MV-4-11 (cell line): ENCODE measurements at regions not wholly inside any gene's neighbourhood (a gene's known extent, or its start where the extent isn't known, plus 50 kb on each side); places are given as distances from the start of the nearest gene placed in this dataset.

Source experiments
- DNase-seq: peaks from one replicate; lab custom pipeline; 2025; lab: John Stamatoyannopoulos, UW

DNA sequence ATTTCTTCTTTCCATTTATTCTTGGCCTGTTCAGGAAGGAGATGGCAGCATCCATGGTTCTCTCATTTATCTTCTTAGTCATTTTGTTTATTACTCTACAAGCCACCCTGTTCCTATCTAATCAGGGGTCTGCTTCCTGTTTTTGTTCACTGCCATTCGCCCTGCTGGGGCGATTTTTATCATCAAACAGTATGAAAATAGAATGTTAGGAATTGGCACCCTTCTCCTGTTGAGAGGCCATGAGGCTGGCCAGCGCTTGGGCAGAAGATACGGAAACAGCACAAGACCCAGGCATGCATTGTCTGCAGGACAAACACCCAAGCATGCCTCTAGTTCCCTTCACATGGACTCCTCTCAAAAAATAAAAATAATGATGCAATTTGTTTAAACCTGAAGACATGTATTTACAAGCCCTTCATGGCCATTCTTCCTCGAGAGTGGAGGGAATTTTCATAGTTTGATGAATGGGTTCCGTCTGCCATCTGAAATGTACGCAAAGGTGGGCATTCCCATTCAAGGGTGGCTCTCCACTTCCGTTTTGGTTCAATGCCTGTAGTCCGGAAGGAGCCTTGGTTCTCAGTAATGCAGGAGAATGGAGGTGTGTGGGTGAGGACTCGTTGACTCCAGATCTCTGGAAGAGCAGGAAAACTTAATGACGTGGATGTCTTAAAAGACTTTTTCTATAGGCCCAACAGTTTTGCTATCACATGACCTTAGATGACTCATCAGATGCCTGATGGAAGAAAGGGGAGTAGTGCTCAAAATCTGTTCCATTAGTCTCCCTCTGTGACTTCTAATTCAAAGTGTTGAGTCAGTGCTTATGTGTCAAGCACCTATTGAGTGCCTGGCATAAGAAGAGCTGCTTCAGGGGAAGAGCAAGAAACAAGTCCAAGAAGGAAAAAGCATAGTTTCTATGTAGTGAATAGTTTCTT, 252.4 kb upstream of the TBX3 start:
- DNase-seq, result no peak

DNA sequence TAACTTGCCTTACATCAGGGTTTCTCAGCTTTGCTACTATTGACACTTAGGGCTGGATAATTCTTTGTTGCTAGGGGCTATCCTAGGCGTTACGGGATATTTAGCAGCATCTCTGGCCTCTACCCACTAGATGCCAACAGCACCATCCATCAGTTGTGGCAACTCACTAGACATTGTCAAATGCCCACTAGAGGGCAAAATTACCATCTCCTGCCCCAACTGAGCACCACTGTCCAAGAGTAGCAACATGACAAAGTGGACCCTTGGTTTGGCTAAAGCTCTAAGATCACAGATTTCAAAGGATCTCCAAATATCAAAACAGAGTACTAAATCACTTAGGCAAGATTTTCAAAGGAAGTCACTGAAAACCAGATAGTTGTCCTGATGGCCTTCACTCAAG, 251.7 kb upstream of the TBX3 start:
- DNase-seq, result peak; percentile 29

DNA sequence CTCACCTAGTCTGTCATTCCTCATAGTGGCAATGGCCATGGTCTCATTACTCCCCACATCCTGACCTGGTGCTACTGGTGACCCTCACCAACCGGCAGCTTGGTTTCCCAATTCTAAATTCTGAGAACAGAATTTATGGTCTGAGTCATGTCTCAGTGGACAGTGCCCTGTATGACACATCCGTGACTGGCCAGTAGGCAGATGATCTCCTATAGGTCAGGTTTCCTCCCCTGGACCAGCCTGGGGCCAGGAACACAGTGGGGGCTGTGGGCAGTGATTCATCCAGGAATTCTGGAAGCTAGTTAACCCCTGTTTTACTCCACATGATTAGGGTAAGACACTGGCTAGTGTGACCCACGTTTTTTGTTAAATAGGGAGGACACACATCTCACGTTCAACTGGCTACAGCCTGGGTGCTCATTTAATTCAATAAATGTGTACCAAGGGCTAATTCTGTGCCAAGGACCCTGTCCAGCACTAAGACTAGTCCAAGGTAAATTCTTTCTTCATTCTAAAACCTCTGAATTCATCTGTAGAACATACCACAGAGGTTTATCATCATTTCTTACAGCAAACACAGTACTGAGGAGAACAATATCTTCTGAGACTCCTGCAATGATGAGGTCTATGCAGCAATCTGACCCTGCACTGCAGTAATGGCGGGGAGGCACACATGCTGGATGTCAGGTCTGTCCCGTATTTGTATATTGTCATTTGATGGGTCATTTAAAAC, 249.6 kb upstream of the TBX3 start:
- DNase-seq, result peak; percentile 45

DNA sequence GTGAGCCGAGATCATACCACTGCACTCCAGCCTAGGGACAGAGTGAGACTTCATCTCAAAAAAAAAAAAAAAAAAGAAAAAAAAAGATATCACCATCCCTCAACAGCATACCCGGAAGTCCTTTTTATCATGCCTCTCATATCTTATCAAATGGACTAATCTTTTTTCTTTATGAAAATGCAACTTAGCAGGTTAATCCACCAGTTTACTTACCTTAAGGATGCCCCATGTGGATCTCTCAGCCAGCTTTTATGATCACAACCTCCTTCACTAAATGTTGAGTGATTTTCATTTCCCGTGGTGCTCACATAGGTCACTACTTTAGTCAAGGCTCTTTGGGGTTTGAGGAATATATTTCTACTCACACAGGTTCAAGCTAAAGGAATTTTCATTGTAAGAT, 248.8 kb upstream of the TBX3 start:
- no peak for DNase-seq

DNA sequence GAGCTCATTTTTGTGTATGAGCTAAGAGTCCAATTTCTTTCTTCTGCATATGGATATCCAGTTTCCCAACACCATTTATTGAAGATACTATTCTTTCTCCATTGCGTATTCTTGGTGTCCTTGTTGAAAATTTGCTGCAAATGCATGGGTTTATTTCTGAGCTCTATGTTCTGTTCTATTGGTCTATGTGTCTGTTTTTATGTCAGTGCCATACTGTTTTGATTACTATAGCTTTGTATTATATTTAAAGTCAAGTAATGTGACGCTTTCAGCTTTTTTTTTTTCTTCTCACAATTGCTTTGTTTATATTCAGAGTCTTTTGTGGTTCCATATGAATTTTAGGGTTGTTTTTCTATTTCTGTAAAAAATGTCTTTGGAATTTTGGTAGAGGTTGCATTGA, 247.1 kb upstream of the TBX3 start:
- DNase-seq, result no peak

DNA sequence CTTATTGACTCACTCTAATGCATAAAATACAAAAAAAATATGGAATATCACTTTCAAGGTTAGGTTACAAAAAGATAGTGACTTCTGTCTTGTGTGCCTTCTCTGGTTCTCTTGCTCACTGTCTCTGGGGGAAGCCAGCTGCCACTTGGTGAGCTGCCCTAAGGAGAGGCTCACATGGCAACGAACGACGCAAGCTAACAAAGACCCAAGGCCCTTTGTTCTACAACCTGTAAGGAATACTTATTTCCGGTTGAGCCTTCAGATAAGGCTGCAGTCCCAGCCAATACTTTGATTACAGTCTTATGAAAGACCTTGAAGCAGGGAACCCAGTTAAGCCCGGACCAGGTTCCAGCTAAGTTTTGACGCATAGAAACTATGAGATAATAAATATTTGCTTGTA, 242.4 kb upstream of the TBX3 start:
- no peak for DNase-seq

DNA sequence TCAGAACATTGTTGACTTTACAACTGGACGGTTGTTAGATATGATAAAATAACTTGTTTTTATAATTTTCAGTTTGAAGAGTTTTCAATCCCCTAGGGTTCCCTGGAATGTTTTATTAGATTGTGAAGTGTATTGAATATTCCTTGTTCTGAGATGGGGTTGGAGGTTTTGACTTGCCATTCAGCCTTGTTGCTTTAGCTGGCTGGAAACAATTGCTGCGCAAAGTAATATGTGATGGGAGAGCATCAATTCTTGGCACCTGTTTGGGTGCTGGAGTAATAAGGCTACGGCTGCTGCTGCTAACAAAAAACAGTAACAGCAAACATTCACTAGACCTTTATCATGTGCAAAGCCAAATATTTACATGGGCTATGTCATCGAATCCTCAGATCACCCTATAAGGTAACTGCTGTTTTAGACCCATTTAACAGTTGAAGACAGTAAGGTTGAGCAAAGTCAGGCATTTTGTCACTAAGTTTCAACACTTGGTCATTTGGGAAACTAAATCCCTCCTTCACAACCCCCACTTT, 241.0 kb upstream of the TBX3 start:
- no peak for DNase-seq

DNA sequence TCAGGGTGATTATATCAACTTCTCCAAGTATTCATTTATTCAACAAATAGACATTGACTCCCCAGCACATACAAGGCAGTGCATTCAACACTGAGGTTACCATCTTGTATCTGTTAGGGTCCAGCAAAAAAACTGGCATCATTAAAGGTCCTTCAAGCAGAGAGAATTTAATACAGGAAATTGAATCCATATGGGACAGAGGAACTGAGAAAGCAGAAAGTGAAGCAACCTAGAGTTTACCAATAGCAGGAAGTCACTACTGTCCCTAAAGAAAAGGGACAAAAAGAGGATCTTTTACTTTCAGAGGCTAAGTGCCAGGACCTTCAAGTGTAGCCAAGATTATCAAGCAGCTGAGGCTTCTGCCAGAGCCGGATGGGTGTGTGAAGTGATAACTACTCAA, 237.8 kb upstream of the TBX3 start:
- DNase-seq, result peak; percentile 99

DNA sequence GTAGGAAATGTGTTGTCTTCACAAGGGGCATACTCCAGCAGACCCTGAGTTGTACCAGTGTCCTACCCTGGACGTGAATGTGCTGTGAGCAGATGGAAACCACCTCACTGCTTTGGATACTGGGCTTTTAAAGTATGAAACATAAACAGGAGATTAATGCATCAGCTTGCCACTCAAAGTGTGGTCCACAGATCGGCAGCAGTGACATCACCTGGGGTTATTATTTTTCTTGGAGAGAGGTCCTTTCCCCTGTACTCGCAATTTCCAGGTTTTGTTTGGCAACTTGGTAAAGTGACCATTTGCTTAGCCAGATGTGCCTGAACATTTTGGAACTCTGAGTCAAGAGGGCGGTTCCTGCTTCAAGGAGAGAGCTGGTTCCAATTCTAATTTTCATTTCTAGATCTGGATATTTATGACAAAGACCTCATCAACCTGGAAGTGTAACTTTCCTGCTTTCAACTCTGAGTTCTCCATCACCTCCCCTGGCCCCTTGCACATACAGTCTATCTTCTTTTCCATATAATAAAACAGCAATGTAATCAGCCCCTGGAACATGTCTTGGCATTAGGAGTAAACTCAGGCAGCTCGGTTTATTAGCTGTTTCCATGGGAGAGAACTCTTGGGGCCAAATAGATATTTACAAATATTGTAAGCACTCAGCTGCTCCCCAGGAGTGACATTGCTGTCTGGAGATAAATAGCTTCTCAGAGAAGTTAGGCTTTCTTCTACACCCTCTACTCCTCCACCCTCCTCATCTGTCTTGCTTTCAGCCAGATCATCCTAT, 237.0 kb upstream of the TBX3 start:
- no peak for DNase-seq

DNA sequence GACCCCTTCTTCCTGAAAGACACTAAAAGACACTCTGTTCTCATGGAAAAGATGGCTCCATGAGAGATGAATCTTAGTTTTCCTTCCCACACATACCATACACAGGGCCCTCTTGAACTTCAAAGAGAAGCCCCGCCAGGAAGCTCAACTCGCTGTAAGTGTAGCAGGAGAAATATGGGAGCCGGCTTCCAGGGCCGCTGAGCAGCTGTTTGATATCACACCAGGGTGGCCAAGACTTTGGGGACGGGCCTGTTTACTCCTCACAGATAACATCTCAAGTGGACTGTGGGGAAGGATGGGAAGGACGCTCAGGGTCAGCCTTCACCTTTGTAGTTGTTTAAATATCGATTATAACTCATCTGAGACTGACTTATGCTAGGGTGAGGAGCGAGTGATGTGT, 235.5 kb upstream of the TBX3 start:
- DNase-seq, result no peak

DNA sequence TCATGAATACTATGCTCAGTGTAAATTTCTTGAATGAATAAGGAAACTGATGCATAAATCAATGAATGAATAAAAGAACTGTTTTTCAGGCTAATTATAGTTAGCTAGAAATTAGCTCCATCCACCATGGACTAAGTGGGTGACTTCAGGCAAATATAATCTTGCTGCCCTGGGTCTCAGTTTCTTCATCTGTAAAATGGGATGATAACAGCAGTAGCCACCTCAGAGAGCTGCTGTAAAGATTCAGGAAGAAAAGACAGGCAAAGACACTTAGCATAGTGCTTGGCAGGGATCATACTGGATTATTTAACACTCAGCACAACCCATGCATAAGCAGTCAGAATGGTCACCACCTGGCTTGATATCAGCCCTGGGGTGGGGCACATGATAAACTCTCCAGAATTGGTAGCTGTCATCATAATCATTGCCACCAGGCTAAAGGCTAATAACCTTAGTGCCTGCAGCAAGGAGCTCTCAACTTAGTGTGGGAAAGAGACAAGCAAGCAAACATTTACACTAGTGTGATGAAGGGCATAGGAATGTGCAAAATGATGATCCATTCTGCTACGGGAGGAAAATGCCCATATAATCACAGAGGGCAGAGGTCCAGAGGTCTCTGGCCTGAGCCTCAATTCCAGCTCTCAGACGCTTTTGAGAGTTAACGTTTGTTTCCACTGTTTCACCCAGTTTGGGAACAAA, 234.7 kb upstream of the TBX3 start:
- DNase-seq, result no peak

DNA sequence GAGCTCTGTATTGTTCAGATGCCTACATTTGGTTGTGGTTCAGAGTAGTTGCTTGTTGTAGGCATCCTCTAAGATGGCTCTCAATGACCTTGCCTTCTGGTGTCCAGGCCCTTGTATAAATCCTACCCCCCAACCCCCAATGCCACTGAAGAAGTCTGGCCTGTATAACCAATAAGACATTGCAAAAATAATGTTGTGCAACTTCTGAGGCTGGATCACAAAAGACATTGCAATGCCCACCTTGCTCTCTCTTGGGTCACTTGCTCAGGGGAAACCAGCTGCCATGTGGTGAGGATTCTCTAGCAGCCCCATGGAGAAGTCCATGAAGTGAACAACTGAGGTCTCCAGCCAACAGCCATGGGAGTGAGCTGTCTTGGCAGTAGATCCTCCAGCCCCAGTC, 234.0 kb upstream of the TBX3 start:
- peak; percentile 27 for DNase-seq

DNA sequence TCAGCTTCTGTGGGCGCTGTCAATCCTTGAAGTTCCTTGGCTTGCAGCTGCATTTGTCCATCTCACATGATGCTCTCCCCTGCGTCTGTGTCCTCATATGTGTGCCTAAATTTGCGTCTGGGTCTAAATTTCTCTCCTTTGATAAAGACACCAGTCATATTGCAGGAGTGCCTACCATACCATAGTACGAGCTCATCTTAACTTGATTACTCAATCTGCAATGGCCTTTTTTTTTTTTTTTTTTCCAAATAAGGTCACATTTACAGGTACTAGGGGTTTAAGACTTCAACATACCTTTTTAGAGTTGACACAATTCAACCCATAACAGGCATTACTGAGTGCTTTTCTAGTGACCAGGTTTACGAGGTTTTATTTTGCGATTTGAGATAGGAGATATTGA, 233.3 kb upstream of the TBX3 start:
- DNase-seq, result no peak

DNA sequence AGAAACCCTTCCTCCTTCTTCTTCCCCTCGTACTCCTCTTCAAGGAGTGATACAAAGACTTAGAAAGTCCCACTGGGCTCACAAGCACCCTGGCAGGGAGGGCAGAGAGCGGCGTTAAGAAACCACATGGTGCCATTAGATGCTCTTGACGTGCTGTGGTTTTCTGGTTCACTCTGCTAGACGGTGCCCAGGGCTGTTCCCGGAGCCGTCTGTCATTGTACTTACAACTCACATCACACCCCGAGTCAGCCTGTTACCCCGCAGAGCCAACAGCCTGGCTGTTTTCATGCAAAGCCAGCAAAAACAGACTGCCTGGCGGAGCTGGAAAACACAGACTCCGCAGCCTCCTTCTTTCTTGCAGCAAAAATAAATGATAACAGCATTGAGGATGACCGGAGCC, 232.6 kb upstream of the TBX3 start:
- DNase-seq, result peak; percentile 66

DNA sequence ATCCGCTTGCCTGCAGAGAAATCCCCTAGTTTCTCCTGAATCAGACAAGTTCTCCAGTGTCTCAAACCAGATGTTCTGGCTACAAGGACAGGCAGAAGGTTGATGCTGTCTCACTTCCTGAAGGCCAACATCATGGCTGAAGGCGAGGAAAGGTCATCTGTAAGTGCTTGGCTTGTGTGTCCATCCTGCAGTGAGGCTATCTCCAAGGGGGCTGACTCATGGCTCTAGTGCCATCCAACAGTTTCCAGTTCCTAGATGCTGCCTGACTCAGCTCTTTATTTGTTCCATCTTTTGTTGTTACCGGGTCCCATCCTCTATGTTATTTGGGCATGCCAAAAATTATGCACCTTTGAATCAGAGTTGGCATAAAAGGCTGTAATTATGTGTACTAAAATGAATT, 232.1 kb upstream of the TBX3 start:
- peak; percentile 35 for DNase-seq

DNA sequence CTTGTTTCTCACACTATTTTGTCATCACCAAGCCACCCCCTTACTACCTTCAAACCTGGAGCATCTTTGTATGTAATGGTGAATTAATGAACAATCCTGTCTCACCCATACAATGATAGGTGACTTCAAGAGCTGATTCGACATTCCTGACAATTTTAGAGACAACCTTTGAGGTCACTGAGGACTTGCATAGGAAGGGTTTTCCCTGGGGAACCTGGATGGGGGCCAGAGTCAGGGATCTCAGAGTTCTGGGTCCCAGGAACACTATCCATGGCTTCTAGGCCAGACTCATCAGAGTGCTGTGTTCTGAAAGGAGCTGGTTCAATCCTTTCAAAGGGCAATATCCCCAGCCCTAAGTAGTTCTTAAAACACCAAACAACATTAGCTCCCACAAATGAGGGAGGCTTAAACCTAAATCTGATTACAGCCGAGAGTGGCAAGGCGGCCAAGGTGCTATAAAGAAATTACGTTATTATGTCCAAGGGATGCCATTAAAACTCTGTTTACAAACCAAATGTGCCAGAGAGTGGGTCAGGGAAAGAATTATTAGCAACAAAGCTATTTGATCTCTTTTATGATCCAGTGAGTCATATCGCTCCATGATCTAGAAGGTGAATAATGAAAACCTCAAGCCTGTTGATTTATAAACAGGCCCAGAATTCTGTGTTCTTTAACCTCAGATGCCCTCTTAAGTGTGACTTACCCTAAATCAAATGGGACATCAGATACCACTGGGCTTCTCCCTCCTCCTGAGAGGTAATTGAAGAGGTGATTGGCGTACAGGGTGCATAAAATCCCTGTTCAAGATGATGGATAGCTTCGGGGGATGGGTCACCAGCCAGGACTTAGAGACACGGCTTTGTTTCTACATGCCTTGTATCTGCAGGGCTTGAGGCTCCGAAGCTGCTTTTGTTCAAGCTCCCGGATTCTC, 230.2 kb upstream of the TBX3 start:
- no peak for DNase-seq

DNA sequence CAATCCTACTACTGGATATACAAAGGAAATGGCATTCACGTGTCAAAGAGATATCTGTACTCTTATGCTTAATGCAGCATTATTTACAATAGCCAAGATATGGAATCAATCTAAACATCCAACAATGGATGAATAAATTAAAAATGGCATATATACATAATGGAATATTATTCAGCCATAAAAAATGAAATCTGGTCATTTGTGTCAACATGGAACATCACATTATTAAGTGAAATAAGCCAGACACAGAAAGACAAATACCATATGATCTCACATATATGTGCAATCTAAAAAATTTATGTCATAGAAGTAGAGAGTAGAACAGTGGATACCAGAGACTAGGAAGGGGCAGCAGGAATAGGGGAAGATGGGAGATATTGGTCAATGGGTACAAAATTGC, 228.8 kb upstream of the TBX3 start:
- no peak for DNase-seq

DNA sequence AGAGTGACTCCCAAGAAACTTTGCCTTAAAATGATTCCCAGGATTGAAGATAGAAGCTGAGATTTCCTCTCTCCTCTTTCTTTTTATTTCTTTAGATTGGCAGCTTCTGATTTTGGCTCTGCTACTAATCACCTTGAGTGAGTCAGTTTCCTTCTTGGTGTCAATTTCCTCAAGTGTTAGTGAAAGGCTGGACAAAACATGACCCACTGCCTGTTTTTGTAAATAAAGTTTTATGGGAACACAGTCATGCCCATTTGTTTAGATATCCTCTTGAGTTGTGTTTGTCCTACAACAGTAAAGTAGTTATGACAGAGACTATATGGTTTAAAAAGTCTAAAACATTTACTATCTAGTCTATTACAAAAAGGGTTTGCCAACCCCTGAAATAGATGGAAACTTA, 227.2 kb upstream of the TBX3 start:
- no peak for DNase-seq

DNA sequence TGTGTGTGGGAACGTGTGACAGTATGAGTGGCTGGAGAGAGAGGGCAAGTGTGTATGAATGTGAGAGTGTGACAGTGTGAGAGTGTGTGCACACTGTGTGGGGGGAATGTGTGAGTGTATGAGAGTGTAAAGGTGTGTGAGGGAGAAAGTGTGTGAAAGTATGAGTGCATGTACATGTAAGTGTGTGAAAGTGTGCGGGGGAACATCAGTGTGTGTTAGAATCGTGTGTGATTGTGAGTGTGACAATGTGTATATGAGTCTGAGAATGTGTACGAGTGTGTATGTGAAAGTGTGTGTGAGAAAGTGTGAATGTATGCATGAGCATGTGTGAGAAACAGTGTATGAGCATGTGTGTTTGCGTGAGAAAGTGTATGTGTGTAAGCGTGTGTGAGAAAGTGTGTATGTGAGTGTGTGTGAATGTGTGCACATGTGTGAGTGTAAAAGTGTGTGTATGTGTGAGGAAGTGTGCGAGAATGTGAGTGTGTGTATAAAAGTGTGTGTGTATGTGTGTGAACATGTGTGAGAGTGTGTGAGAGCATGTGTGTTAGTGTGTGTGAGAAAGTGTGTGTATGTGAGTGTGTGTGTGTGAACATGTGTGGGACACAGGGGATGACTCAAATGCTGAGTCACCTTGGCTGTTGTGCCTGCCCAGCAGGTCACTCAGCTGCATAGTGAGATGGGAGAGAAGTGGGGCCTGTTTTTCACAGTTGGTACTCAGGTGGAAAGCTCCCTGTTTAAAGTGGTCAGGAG, 220.5 kb upstream of the TBX3 start:
- DNase-seq, result no peak
